WTC11 (cell line): ENCODE measurements at regions not wholly inside any gene's neighbourhood (a gene's known extent, or its start where the extent isn't known, plus 50 kb on each side); places are given as distances from the start of the nearest gene placed in this dataset.

Source experiments
- GTF2I ChIP-seq: fragments of 250-450 bp; sonication (Bioruptor Pico); conservative IDR thresholded peaks from 2 replicates; pipeline ENCODE4 v1.4.0; 2021; ENCODE audit warnings: mild to moderate bottlenecking
- MLX ChIP-seq: sonication (generic); formaldehyde crosslinking; IDR thresholded peaks from 2 replicates; pipeline ENCODE4 v1.8.1; 2023; ENCODE audit warnings: mild to moderate bottlenecking, missing genetic modification reagents, moderate library complexity
- TP53 ChIP-seq: sonication (generic); formaldehyde crosslinking; IDR thresholded peaks from 2 replicates; pipeline ENCODE4 v1.8.1; 2023; ENCODE audit warnings: mild to moderate bottlenecking, missing genetic modification reagents
- TF ChIP-seq, protein P1 (sequence below): fragments of 200-600 bp; IDR thresholded peaks from 2 replicates; pipeline ENCODE4 v1.8.0; 2022; ENCODE audit warnings: antibody characterized with exemption
- TF ChIP-seq, protein P2 (sequence below): sonication (generic); formaldehyde crosslinking; IDR thresholded peaks from 2 replicates; pipeline ENCODE4 v1.8.0; 2022; ENCODE audit warnings: mild to moderate bottlenecking, missing genetic modification reagents

DNA sequence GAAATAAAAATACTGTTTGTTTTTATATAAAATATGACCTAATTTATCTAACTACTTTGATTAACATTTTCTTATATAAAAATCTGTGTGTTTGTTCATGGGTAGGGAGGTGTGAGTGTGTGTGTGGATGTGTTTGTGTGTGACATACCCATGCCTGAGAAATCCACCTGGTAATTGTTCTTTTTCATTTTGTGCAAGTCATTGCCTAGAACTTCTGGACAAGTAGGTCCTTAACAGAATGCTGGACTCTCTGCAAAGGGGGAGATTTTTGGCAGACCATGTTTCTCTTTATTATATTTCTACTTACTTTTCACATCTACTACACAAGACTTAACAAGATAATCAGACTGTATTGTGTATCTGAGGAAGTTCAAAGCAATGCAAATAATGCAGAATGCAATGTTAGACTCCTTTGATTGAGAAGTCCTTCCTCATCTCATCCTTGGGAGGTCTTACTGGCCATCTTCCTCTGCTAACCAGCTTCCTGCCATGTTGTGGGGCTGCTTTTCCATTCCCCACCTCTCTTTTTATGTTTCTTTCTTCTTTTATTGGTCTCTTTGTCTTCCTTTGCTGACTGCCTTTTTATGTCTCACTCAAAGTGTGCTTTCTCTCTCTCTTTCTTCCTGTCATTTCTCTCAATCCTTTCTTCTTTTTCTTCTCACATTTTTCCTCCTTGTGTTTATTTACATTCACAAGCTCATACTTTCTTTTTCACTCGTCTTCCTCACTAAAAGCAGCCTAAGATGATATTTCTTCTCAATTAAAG is 1017.0 kb upstream of the CNTN5 start:
- TF ChIP-seq, protein P1, sequence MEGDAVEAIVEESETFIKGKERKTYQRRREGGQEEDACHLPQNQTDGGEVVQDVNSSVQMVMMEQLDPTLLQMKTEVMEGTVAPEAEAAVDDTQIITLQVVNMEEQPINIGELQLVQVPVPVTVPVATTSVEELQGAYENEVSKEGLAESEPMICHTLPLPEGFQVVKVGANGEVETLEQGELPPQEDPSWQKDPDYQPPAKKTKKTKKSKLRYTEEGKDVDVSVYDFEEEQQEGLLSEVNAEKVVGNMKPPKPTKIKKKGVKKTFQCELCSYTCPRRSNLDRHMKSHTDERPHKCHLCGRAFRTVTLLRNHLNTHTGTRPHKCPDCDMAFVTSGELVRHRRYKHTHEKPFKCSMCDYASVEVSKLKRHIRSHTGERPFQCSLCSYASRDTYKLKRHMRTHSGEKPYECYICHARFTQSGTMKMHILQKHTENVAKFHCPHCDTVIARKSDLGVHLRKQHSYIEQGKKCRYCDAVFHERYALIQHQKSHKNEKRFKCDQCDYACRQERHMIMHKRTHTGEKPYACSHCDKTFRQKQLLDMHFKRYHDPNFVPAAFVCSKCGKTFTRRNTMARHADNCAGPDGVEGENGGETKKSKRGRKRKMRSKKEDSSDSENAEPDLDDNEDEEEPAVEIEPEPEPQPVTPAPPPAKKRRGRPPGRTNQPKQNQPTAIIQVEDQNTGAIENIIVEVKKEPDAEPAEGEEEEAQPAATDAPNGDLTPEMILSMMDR: no peak
- TF ChIP-seq MLX (no peak), TP53 (CRISPR knock-in tag) (no peak), GTF2I (no peak)
- TF ChIP-seq, protein P2, sequence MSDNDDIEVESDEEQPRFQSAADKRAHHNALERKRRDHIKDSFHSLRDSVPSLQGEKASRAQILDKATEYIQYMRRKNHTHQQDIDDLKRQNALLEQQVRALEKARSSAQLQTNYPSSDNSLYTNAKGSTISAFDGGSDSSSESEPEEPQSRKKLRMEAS (CRISPR knock-in tag): no peak
